Stimulated activated CD4-positive, alpha-beta T cell treated with anti-CD3 and anti-CD28 coated beads, Interleukin-1b, Interleukin-23, amount 100 ng/mL, for 48 hours (primary cell): ENCODE measurements at regions not wholly inside any gene's neighbourhood (a gene's known extent, or its start where the extent isn't known, plus 50 kb on each side); places are given as distances from the start of the nearest gene placed in this dataset.
"Not testable (repeated sequence)": the region's sequence is repeated elsewhere in the genome, so short reads cannot be mapped to it uniquely, and the experiment has no call there.

Experiments used
- DNase-seq: peaks from one replicate; pipeline ENCODE4 v3.0.0-alpha.2; 2020

- not testable (repeated sequence) for DNase-seq
Measured at GRCh38 chr16:88232401-88233258, 150.1 kb upstream of the ZNF469 start.

GRCh38 chr16:88233621-88234420, 148.9 kb upstream of the ZNF469 start:
- DNase-seq = not testable (repeated sequence)

GRCh38 chr16:88234421-88235271, 148.1 kb upstream of the ZNF469 start:
- not testable (repeated sequence) for DNase-seq

- DNase-seq = not testable (repeated sequence)
Measured at GRCh38 chr16:88235691-88236090, 147.1 kb upstream of the ZNF469 start.

GRCh38 chr16:88236229-88236628, 146.5 kb upstream of the ZNF469 start:
- DNase-seq = not testable (repeated sequence)

- DNase-seq = not testable (repeated sequence)
Measured at GRCh38 chr16:88237314-88237713, 145.4 kb upstream of the ZNF469 start.

GRCh38 chr16:88237761-88238415, 144.9 kb upstream of the ZNF469 start:
- not testable (repeated sequence) for DNase-seq

GRCh38 chr16:88238732-88239274, 144.0 kb upstream of the ZNF469 start:
- peak; percentile 53 for DNase-seq

GRCh38 chr16:88240118-88240517, 142.6 kb upstream of the ZNF469 start:
- DNase-seq = not testable (repeated sequence)

- DNase-seq = not testable (repeated sequence)
Measured at GRCh38 chr16:88240776-88241175, 142.0 kb upstream of the ZNF469 start.

GRCh38 chr16:88241404-88242311, 141.1 kb upstream of the ZNF469 start:
- not testable (repeated sequence) for DNase-seq

GRCh38 chr16:88242312-88243295, 140.2 kb upstream of the ZNF469 start:
- DNase-seq = not testable (repeated sequence)

- DNase-seq = not testable (repeated sequence)
Measured at GRCh38 chr16:88243921-88244320, 138.8 kb upstream of the ZNF469 start.

- DNase-seq = not testable (repeated sequence)
Measured at GRCh38 chr16:88245241-88246081, 137.3 kb upstream of the ZNF469 start.

- DNase-seq = not testable (repeated sequence)
Measured at GRCh38 chr16:88246955-88247582, 135.7 kb upstream of the ZNF469 start.

- DNase-seq = not testable (repeated sequence)
Measured at GRCh38 chr16:88247583-88247966, 135.2 kb upstream of the ZNF469 start.

- not testable (repeated sequence) for DNase-seq
Measured at GRCh38 chr16:88248761-88249160, 134.0 kb upstream of the ZNF469 start.

GRCh38 chr16:88250381-88250780, 132.4 kb upstream of the ZNF469 start:
- DNase-seq = not testable (repeated sequence)
